Left colon (tissue), 2 donors: ENCODE measurements at regions not wholly inside any gene's neighbourhood (a gene's known extent, or its start where the extent isn't known, plus 50 kb on each side); places are given as distances from the start of the nearest gene placed in this dataset.

Source experiments
- ATAC-seq: fragments of 200-7000 bp; cut with Tn5 transposase; one replicate; pipeline ENCODE4 v1.9.1; 2020; ENCODE audit warnings: mild to moderate bottlenecking, moderate library complexity
- DNase-seq, 2 donors: peaks; one replicate each; pipeline ENCODE4 v3.0.0-alpha.2; 2020
- intact Hi-C, 2 donors: fragments of 100-400 bp; cut with DNase I in 1 of 2; cut with micrococcal nuclease in 1 of 2; formaldehyde crosslinking; loops; one replicate each; pipeline versions ENCODE4 v1.11.2 to v1.14.0; 2022; cut with DNase I, micrococcal nuclease
- donor health status: DM: no; HTN: no; CAD: no.
- donor health status: DM: yes; HTN: yes; CAD: no.

DNA sequence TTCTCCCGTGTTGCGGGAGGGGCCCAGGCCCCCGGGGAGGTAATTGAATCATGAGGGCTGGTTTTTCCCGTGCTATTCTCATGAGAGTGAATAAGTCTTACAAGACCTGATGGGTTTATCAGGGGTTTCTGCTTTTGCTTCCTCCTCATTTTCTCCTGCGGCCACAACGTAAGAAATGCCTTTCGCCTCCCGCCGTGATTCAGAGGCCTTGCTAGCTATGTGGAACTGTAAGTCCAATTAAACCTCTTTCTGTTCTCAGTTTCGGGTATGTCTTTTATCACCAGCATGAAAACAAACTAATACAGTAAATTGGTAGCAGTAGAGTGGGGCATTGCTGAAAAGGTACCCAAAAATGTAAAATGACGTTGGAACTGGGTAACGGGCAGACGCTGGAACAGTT lies 1035.1 kb downstream of the DTWD2 start:
- intact Hi-C loops: no loop called here
- ATAC-seq (no peak), DNase-seq (no peak)

GRCh38 chr5:117947836-117948235 lies 1040.5 kb downstream of the DTWD2 start:
- intact Hi-C loops: no loop called here
- DNase-seq: no peak
- ATAC-seq: no peak

GRCh38 chr5:117947121-117947520 lies 1041.2 kb downstream of the DTWD2 start:
- intact Hi-C loops: no loop called here
- no peak for DNase-seq
- ATAC-seq: no peak

DNA sequence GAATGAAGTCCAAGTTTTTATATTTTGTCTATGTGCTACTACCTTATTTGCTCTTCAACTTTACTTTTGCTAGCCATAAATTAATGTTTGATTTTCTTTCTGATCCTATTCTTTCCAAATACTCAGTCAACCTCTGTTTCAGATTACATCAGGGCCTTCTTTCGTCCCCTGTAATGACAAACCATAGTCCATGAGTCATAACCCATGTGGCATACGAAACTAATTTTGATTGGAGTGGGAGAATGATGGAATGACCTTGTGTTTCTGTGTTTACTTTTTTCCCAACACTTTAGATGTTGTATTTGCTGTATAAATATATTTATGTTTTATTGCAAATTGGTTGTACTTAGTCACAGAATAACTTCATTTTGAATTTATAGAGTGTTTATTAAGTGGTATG lies 1043.1 kb downstream of the DTWD2 start:
- no peak for ATAC-seq
- intact Hi-C loops: no loop called here
- no peak for DNase-seq

DNA sequence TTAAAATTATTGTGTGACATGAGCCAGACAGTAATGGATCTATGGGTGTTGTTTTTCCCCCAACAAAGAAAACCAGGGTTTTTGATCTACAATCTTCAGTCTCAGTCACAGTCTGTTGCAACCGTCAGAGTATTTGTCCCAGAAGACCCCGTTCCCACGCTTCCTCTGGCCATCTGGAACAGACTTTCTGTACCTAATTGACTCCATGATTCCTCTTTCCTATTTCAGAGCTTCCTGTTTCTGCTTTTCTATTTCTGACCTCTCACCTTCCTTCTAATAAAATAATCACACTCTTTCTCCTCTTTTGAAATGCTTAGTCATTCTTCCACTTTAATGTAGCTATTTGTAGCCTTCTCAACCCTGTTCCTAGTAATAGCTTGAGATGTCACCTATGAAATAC lies 1044.8 kb downstream of the DTWD2 start:
- intact Hi-C loops: no loop called here
- DNase-seq (no peak), ATAC-seq (no peak)

DNA sequence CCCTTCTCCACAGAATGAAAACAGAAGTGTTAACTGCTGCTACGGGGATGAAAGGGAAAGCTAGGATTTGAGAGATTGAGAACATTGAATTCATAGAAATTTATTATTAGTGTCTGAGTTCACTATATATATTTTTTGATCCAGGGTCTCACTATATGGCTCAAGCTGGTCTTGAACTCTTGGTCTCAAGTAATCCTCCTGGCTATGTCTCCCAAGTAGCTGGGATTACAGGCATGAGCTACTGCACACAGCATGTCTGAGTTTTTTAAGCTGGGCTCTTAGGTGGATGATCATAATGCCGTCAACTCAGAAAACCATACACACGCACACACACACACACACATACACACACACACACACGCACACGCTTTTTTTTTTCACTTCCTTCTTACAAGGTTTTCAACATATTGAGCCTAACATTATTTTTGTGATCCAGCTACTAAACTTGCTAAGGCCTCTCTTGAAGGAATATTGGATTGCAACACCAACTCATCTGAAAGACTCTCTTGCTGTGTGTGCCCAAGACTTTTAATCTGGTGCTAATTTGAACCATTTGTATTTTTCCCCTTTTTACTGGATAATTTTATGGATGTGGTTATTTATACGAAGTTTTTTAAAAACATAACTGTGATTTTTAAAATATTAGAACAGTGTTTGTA lies 1045.4 kb downstream of the DTWD2 start:
- no peak for DNase-seq
- ATAC-seq: no peak
- intact Hi-C loops: no loop called here

- DNase-seq (no peak), ATAC-seq (no peak)
- intact Hi-C loops: no loop called here
Measured at GRCh38 chr5:117893211-117893610, 1095.1 kb downstream of the DTWD2 start.

- DNase-seq (no peak), ATAC-seq (no peak)
- intact Hi-C loops: no loop called here
Measured at GRCh38 chr5:117892360-117892759, 1096.0 kb downstream of the DTWD2 start.

DNA sequence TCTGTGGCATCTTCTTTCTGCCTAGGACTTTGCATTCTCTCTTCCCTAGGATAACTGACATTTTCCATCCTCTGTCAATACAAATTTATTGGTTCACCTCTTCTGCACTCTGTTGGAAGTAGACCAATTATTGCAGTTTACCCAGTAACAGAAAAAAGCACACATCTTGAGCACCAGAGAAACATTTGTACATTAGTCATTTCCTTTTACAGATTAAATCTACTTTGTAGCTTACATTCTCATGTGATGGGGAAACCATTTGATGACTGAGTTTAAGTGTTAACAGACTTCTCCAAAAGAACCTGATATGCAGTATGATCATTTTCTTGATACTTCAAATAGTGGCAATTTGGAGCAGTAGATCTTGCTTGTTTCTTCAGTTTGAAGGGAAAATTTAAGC lies 1098.8 kb downstream of the DTWD2 start:
- DNase-seq: no peak
- intact Hi-C loops: no loop called here
- ATAC-seq: no peak

GRCh38 chr5:117888688-117889087 lies 1099.7 kb downstream of the DTWD2 start:
- ATAC-seq (no peak), DNase-seq (no peak)
- intact Hi-C loops: no loop called here

DNA sequence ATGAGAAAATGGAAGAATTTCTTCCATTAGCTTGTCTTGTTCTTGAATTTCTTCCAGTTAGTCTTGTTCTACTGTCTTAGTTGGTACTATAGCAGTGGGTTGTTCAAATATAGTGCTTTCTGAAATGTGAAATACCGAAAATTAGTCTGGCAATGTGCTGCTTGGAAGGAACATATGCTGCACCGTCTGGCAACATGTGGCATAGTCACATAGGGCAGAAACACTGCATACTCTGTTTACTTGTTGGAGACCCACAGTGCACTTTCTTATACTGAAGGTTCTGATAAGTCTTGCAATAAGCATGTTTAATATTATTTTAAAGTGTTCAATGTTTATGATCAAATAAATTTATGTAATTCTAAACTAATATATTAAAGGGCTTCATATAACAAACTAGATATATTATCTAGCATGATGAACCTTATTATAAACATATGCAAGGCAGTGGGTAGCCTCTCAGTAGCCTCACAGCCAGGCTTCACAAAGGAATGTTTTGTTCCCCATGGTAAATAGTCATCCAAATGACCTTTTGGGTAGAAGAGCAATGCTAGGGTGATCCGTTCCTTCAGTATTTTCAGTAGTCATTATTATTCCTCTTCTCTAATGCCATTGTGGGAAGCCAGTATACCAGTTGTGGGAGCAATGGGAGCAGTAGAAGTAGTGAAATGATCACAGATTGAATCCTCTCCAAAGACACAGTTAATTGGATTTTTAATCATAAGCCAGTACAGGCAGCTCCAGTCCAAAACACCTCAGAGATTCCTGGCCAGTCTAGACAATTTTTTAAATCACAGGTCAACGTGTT lies 1106.7 kb downstream of the DTWD2 start:
- DNase-seq (no peak), ATAC-seq (no peak)
- intact Hi-C loops: no loop called here

- no peak for DNase-seq
- intact Hi-C loops: no loop called here
Measured at GRCh38 chr5:117880932-117881331, 1107.4 kb downstream of the DTWD2 start.

GRCh38 chr5:117877731-117878130 lies 1110.6 kb downstream of the DTWD2 start:
- intact Hi-C loops: no loop called here
- DNase-seq (no peak), ATAC-seq (no peak)

More at GRCh38 chr5:117880932-117881331, 1107.4 kb downstream of the DTWD2 start:
- ATAC-seq: no peak

DNA sequence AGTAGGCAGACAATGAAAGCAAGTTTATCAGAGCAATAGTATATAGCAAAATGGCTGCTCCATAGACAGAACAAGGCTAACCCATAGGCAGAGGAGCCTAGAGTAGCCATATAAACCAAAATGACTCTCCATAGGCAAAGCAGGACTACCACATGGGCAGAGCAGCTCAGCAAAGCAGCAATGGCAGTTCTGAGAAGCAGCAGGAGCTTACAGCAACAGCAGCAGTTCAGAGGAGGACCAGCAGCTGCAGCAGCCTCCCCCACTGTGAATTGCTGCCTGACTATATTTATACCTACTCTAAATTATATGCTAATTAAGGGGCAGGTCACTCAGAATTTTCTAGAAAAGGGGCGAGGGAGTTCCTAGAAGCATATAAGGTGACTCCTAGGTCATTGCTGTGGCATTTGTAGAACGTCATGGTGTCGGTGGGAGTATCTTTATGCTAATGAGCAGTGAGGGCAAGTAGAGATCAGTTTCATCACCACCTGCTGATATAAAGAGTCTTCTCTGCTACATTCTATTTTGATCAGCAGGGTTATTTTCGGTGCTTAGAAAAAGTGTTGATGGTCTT lies 1115.5 kb downstream of the DTWD2 start:
- DNase-seq (no peak), ATAC-seq (no peak)
- intact Hi-C loops: no loop called here

- intact Hi-C loops: no loop called here
- no peak for ATAC-seq
- DNase-seq: no peak
Measured at GRCh38 chr5:117869596-117869995, 1118.8 kb downstream of the DTWD2 start.

DNA sequence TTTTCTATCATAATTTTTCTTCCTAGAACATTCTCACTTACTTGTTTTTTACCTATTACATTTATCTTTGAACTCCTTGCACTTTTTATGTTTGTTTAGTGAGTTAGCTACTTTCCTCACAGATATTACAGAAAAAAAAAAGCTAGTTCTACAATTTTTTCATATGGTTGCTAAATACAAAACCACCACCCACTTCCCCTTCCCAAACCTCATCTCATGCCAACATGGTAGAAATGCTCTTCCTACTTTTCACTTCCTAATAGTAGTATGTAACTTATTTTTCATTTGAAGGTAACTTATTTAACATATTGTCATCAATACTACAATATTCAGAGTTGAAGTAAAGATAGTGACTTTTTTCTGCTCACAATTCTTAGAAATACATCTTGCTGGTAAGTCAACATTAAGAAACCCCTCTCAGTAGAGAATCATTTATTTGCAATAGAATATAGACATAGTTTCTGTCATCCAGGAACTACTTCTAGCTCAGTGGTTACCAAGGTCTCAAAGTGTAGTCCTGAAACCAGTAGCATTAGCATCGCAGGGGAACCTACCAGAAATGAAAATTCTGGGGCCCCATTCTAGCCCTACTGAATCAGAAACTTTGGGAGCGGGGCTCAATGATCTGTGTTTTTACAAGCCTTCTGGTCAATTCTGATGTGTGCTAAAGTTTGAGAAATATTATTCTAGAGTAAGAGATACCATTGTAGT lies 1124.6 kb downstream of the DTWD2 start:
- no peak for ATAC-seq
- intact Hi-C loops: no loop called here
- no peak for DNase-seq

DNA sequence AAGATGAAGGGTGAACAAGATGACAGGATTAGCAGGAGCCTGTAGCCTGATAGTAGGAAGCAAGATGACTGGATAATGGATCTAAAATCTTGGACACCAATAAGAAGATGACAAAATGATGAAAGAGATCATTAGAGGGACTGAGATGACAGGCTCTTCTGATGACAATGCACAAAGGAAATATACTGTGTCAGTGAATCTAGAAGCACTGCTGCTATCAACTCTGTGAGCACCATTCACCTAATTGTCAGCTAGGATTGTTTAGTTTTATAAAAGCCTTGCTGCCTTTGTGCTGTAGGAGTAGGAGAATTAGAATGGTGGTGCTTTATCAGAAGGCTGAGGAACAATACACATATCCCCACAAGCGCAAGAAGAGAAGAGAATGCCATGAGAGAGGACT lies 1127.8 kb downstream of the DTWD2 start:
- intact Hi-C loops: no loop called here
- no peak for ATAC-seq

GRCh38 chr5:117859176-117859575 lies 1129.2 kb downstream of the DTWD2 start:
- intact Hi-C loops: no loop called here
- DNase-seq (no peak), ATAC-seq (no peak)

More for the DNA sequence above, 1127.8 kb downstream of the DTWD2 start:
- DNase-seq: no peak

DNA sequence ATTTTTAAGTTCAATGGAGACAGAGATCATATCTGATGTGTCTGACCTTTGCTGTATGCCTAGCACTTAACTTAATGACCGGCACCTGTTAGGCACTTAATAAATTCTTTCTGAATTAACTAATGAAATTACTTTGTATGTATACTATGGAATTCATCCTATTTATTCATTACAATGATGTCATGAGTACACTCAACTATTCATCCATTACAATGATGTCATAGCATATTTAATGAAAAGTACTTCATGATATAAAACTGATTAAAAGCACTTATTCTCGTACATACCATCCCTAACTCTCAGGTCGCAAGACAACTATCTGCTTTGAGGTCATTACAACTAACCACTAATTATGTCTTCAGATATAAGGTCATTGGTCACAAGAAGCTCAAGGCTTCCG lies 1131.6 kb downstream of the DTWD2 start:
- no peak for DNase-seq
- intact Hi-C loops: no loop called here
- ATAC-seq: no peak

DNA sequence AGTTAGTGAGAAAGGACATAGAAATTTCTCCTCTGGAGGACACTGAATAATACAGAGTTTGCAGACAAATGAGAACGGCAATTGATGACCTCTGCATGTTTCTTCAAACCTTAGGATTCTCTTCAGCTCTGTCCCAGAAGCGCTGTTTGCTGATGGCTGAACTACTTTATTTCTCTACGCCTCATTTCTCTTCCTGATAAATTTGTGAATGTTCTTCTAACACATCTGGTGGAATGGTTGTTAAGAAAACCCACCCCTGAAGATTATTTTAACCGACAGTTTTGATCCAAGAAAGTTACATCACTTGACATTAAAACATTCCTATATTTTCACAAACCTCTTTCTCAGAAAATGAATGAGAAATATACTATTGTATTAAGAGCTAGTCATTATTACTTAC lies 1150.6 kb downstream of the DTWD2 start:
- intact Hi-C loops: no loop called here
- DNase-seq (no peak), ATAC-seq (no peak)
